Kasumi-1 (cell line): ENCODE measurements at regions not wholly inside any gene's neighbourhood (a gene's known extent, or its start where the extent isn't known, plus 50 kb on each side); places are given as distances from the start of the nearest gene placed in this dataset.
"Not testable (repeated sequence)": the region's sequence is repeated elsewhere in the genome, so short reads cannot be mapped to it uniquely, and the experiment has no call there.

Experiments
- DNase-seq, 2 experiments: peaks; one replicate each; lab custom pipeline; 2025; lab: John Stamatoyannopoulos, UW

- no peak for DNase-seq
Observed at GRCh38 chr4:170591076-170591475, 501.3 kb upstream of the AADAT start.

- DNase-seq: peak; percentile 82 to 87
Observed at GRCh38 chr4:170589597-170590191, 499.9 kb upstream of the AADAT start.

- DNase-seq: no peak
Observed at GRCh38 chr4:170581969-170582368, 492.2 kb upstream of the AADAT start.

GRCh38 chr4:170581322-170581721 lies 491.6 kb upstream of the AADAT start:
- DNase-seq: no peak

- no peak for DNase-seq
Observed at GRCh38 chr4:170580651-170581050, 490.9 kb upstream of the AADAT start.

GRCh38 chr4:170538821-170539473 lies 449.2 kb upstream of the AADAT start:
- no peak for DNase-seq

GRCh38 chr4:170529748-170530722 lies 440.3 kb upstream of the AADAT start:
- no peak for DNase-seq

GRCh38 chr4:170526471-170526870 lies 436.7 kb upstream of the AADAT start:
- no peak for DNase-seq

GRCh38 chr4:170522427-170522970 lies 432.7 kb upstream of the AADAT start:
- DNase-seq: no peak

GRCh38 chr4:170497689-170498088 lies 407.9 kb upstream of the AADAT start:
- DNase-seq: peak; percentile 63

GRCh38 chr4:170497112-170497511 lies 407.4 kb upstream of the AADAT start:
- peak; percentile 78 to 80 for DNase-seq

- no peak for DNase-seq
Observed at GRCh38 chr4:170491981-170492380, 402.2 kb upstream of the AADAT start.

- no peak for DNase-seq
Observed at GRCh38 chr4:170476351-170476750, 386.6 kb upstream of the AADAT start.

GRCh38 chr4:170465429-170465828 lies 375.7 kb upstream of the AADAT start:
- DNase-seq: no peak

GRCh38 chr4:170464614-170465197 lies 374.9 kb upstream of the AADAT start:
- DNase-seq: no peak

GRCh38 chr4:170446782-170447181 lies 357.0 kb upstream of the AADAT start:
- DNase-seq: peak; percentile 67 to 70

GRCh38 chr4:170441146-170441545 lies 351.4 kb upstream of the AADAT start:
- not testable (repeated sequence) for DNase-seq

- no peak for DNase-seq
Observed at GRCh38 chr4:170428929-170429328, 339.2 kb upstream of the AADAT start.

GRCh38 chr4:170425521-170426143 lies 335.9 kb upstream of the AADAT start:
- no peak for DNase-seq

GRCh38 chr4:170425040-170425439 lies 335.3 kb upstream of the AADAT start:
- no peak for DNase-seq

- DNase-seq: no peak
Observed at GRCh38 chr4:170423137-170423536, 333.4 kb upstream of the AADAT start.
